B cell (primary cell): ENCODE measurements at regions not wholly inside any gene's neighbourhood (a gene's known extent, or its start where the extent isn't known, plus 50 kb on each side); places are given as distances from the start of the nearest gene placed in this dataset.

Source experiments
- ATAC-seq: fragments of 200-7000 bp; cut with Tn5 transposase; one replicate; pipeline ENCODE4 v1.10.0; 2021; ENCODE audit warnings: low read depth, mild to moderate bottlenecking, moderate number of reproducible peaks, moderate library complexity
- CTCF ChIA-PET: fragments of 350-600 bp; sonication (Branson Sonifier 250); formaldehyde crosslinking; loops from one replicate; lab custom pipeline; 2021; ENCODE audit warnings: antibody characterized with exemption, inconsistent platforms; lab: Charles Lee
- POLR2A ChIA-PET: fragments of 350-600 bp; sonication (Branson Sonifier 250); formaldehyde crosslinking; loops from one replicate; lab custom pipeline; 2021; ENCODE audit warnings: antibody characterized with exemption; lab: Charles Lee
- DNase-seq: peaks from one replicate; pipeline ENCODE4 v3.0.0; 2013
- H2AFZ ChIP-seq: 2 replicates; pipeline ENCODE4 v1.6.1; 2012; ENCODE audit warnings: mild to moderate bottlenecking, low read depth, low read length; ENCODE audit not compliant: insufficient read depth, poor library complexity, severe bottlenecking
- H3K27ac ChIP-seq, 2 donors: 1 replicate in 1 of 2; 2 replicates in 1 of 2; pipeline ENCODE4 v1.5.1; 2012 to 2013; ENCODE audit warnings: low read length in 2 of 2, mild to moderate bottlenecking in 2 of 2, moderate library complexity in 1 of 2
- H3K27me3 ChIP-seq, 4 experiments: fragments of 200-600 bp in 1 of 4; sonication (generic) in 1 of 4; replicated peaks in 1 of 4; 1 replicate in 2 of 4; 2 replicates in 2 of 4; pipeline versions ENCODE4 v1.6.1 to v1.7.0; 2013 to 2016; ENCODE audit warnings: low read length in 3 of 4, mild to moderate bottlenecking in 2 of 4, mixed read lengths in 1 of 4, moderate library complexity in 1 of 4; ENCODE audit not compliant: insufficient read depth in 4 of 4, control insufficient read depth in 3 of 4; ENCODE audit errors: control extremely low read depth in 1 of 4
- H3K36me3 ChIP-seq, 2 experiments: replicated peaks in 1 of 2; 1 replicate in 1 of 2; 2 replicates in 1 of 2; pipeline versions ENCODE4 v1.6.1 to v1.7.1; 2013; ENCODE audit warnings: low read length in 1 of 2; ENCODE audit not compliant: insufficient read depth in 2 of 2, control insufficient read depth in 1 of 2; ENCODE audit errors: control extremely low read depth in 1 of 2, extremely low read depth in 1 of 2
- H3K4me1 ChIP-seq, 2 donors: fragments of 200-600 bp in 1 of 2; sonication (generic) in 1 of 2; 1 replicate in 1 of 2; 2 replicates in 1 of 2; pipeline versions ENCODE4 v1.5.1 to v1.6.1; 2013 to 2017; ENCODE audit warnings: low read length in 2 of 2; ENCODE audit not compliant: control insufficient read depth in 2 of 2, insufficient read depth in 2 of 2
- H3K4me2 ChIP-seq: replicated peaks from 2 replicates; pipeline ENCODE3; 2012; ENCODE audit warnings: mild to moderate bottlenecking, low read depth, low read length; ENCODE audit not compliant: poor library complexity, severe bottlenecking
- H3K4me3 ChIP-seq, 5 experiments: fragments of 200-600 bp in 1 of 5; sonication (generic) in 1 of 5; 1 replicate in 3 of 5; 2 replicates in 2 of 5; pipeline versions ENCODE4 v1.5.1 to v1.7.0; 2011 to 2016; ENCODE audit warnings: low read length in 4 of 5, mild to moderate bottlenecking in 4 of 5, low read depth in 2 of 5, control low read depth in 1 of 5, moderate library complexity in 1 of 5; ENCODE audit not compliant: insufficient read depth in 1 of 5; ENCODE audit errors: control extremely low read depth in 1 of 5, extremely low read depth in 1 of 5
- H3K79me2 ChIP-seq: fragments of 200-600 bp; sonication (generic); one replicate; pipeline ENCODE4 v1.6.0; 2016; ENCODE audit warnings: low read length; ENCODE audit not compliant: control insufficient read depth, insufficient read depth
- H3K9ac ChIP-seq: fragments of 200-600 bp; sonication (generic); 2 replicates; pipeline ENCODE4 v1.6.1; 2017; ENCODE audit warnings: mild to moderate bottlenecking, low read length, moderate library complexity
- H3K9me3 ChIP-seq, 3 donors: one replicate each; pipeline versions ENCODE4 v1.6.1 to v1.7.1; 2013; ENCODE audit warnings: low read length in 2 of 3; ENCODE audit not compliant: control insufficient read depth in 2 of 3, insufficient read depth in 1 of 3; ENCODE audit errors: control extremely low read depth in 1 of 3
- H4K20me1 ChIP-seq: 2 replicates; pipeline ENCODE4 v1.6.0; 2012; ENCODE audit warnings: mild to moderate bottlenecking, low read length; ENCODE audit not compliant: insufficient read depth, control insufficient read depth, poor library complexity, severe bottlenecking
- H3K27ac Mint-ChIP-seq: one replicate; pipeline ENCODE4 v1.8.0; 2021; ENCODE audit warnings: mixed read lengths
- H3K27me3 Mint-ChIP-seq: one replicate; pipeline ENCODE4 v1.8.0; 2021; ENCODE audit warnings: mixed read lengths
- H3K4me1 Mint-ChIP-seq: one replicate; pipeline ENCODE4 v1.8.0; 2021; ENCODE audit warnings: mixed read lengths
- H3K4me3 Mint-ChIP-seq: one replicate; pipeline ENCODE4 v1.8.0; 2021; ENCODE audit warnings: mixed read lengths
- H3K9me3 Mint-ChIP-seq: one replicate; pipeline ENCODE4 v1.8.0; 2022; ENCODE audit warnings: mixed read lengths; ENCODE audit not compliant: insufficient read depth
- CTCF ChIP-seq: fragments of 200-600 bp; IDR thresholded peaks from one replicate; pipeline ENCODE4 v1.8.0; 2022; ENCODE audit warnings: antibody characterized with exemption, mild to moderate bottlenecking
- EZH2 ChIP-seq: IDR thresholded peaks from 2 replicates; pipeline ENCODE4 v1.6.1; 2012; ENCODE audit warnings: borderline replicate concordance, low read depth, mild to moderate bottlenecking, moderate library complexity, low read length; ENCODE audit not compliant: insufficient read depth, poor library complexity, severe bottlenecking
- WGBS: methylation state at CpG from one replicate; pipeline ENCODE4 v1.1.5; 2013; ENCODE audit warnings: missing lambda C conversion rate; ENCODE audit not compliant: insufficient coverage; 5-methylcytosine and 5-hydroxymethylcytosine counted together
- intact Hi-C: fragments of 100-400 bp; cut with micrococcal nuclease; formaldehyde crosslinking; loops from one replicate; pipeline ENCODE4 v1.10.0; 2022

- ATAC-seq (no peak), DNase-seq (no peak)
- peaks cover 0 to 4% of the 10 kb centered on the region in 2 donors for H3K4me1 ChIP-seq
- H3K9me3 ChIP-seq: peaks cover 0 to 3% (median 0%) of the 10 kb centered on the region in 3 donors
- ChIA-PET POLR2A (no interaction called here), CTCF (no interaction called here)
- no peak overlapping the region for H2AFZ ChIP-seq
- peaks cover 3% of the 10 kb centered on the region for H3K4me1 Mint-ChIP-seq
- no peaks in the 10 kb centered on the region for H4K20me1 ChIP-seq
- no peaks in the 10 kb centered on the region for H3K36me3 ChIP-seq
- peaks cover 0 to 10% (median under 1%) of the 10 kb centered on the region in 4 experiments for H3K27me3 ChIP-seq
- H3K27ac ChIP-seq: no peak overlapping the region
- no peak overlapping the region for H3K27ac Mint-ChIP-seq
- no peaks in the 10 kb centered on the region for H3K9me3 Mint-ChIP-seq
- H3K4me2 ChIP-seq: no peak overlapping the region
- intact Hi-C loops: no loop called here
- no peak overlapping the region for H3K4me3 Mint-ChIP-seq
- TF ChIP-seq EZH2 (no peak), CTCF (no peak)
- 69% methylated on average over 7 of the region's 7 CpGs for WGBS
- no peak overlapping the region for H3K4me3 ChIP-seq
- no peak overlapping the region for H3K9ac ChIP-seq
- H3K79me2 ChIP-seq: no peaks in the 10 kb centered on the region
- peaks cover 28% of the 10 kb centered on the region for H3K27me3 Mint-ChIP-seq
Observed at GRCh38 chr11:71064183-71064582, 188.2 kb downstream of the SHANK2 start.

GRCh38 chr11:71063129-71063528 is 189.2 kb downstream of the SHANK2 start:
- H3K4me3 Mint-ChIP-seq: no peak overlapping the region
- H3K4me1 Mint-ChIP-seq: peaks cover 3% of the 10 kb centered on the region
- no peak overlapping the region for H3K9ac ChIP-seq
- H3K27me3 ChIP-seq: peaks cover 0 to 10% (median under 1%) of the 10 kb centered on the region in 4 experiments
- no peak overlapping the region for H3K27ac ChIP-seq
- TF ChIP-seq CTCF (no peak), EZH2 (no peak)
- peaks cover 29% of the 10 kb centered on the region for H3K27me3 Mint-ChIP-seq
- peaks cover 0 to 3% (median 0%) of the 10 kb centered on the region in 3 donors for H3K9me3 ChIP-seq
- H4K20me1 ChIP-seq: no peaks in the 10 kb centered on the region
- H3K4me1 ChIP-seq: peaks cover 0 to 4% of the 10 kb centered on the region in 2 donors
- ATAC-seq: no peak
- no peak overlapping the region for H3K27ac Mint-ChIP-seq
- WGBS: 100% methylated on average over 3 of the region's 7 CpGs
- H3K4me3 ChIP-seq: no peak overlapping the region
- no peaks in the 10 kb centered on the region for H3K79me2 ChIP-seq
- CTCF ChIA-PET: no interaction called here
- intact Hi-C loops: no loop called here
- no peaks in the 10 kb centered on the region for H3K36me3 ChIP-seq
- H3K4me2 ChIP-seq: no peak overlapping the region
- no peaks in the 10 kb centered on the region for H3K9me3 Mint-ChIP-seq
- POLR2A ChIA-PET: no interaction called here
- H2AFZ ChIP-seq: no peak overlapping the region
- no peak for DNase-seq
